Breast epithelium (tissue), 4 donors: ENCODE measurements at regions not wholly inside any gene's neighbourhood (a gene's known extent, or its start where the extent isn't known, plus 50 kb on each side); places are given as distances from the start of the nearest gene placed in this dataset.

ENCODE experiments used
- DNase-seq, 2 donors: peaks; one replicate each; pipeline ENCODE4 v3.0.0-alpha.2; 2019; ENCODE audit warnings: low spot score in 2 of 2
- H3K27ac ChIP-seq, 2 donors: fragments of 200-600 bp; sonication (generic) in 1 of 2; one replicate each; pipeline ENCODE4 v1.5.1; 2016 to 2019; ENCODE audit warnings: mild to moderate bottlenecking in 1 of 2
- H3K27me3 ChIP-seq, 2 donors: fragments of 200-600 bp; sonication (generic) in 1 of 2; one replicate each; pipeline versions ENCODE4 v1.5.1 to v1.6.0; 2017 to 2019; ENCODE audit warnings: control low read depth in 1 of 2, mild to moderate bottlenecking in 1 of 2
- H3K36me3 ChIP-seq: fragments of 200-600 bp; one replicate; pipeline ENCODE4 v1.5.1; 2019
- H3K4me1 ChIP-seq, 2 donors: fragments of 200-600 bp; sonication (generic); one replicate each; pipeline ENCODE4 v1.5.1; 2016 to 2019; ENCODE audit warnings: control low read depth in 1 of 2
- H3K4me3 ChIP-seq, 3 donors: fragments of 200-600 bp; sonication (generic); 1 replicate in 2 of 3; 2 replicates in 1 of 3; pipeline ENCODE4 v1.5.1; 2016 to 2019; ENCODE audit warnings: mild to moderate bottlenecking in 3 of 3, moderate library complexity in 2 of 3
- H3K9me3 ChIP-seq, 2 donors: fragments of 200-600 bp; sonication (generic) in 1 of 2; one replicate each; pipeline ENCODE4 v1.5.1; 2016 to 2019; ENCODE audit warnings: control low read depth in 1 of 2
- CTCF ChIP-seq, 3 donors: fragments of 450-650 bp; IDR thresholded peaks; one replicate each; pipeline ENCODE4 v1.5.1; 2016 to 2017; ENCODE audit warnings: antibody characterized with exemption in 3 of 3, mild to moderate bottlenecking in 3 of 3, moderate library complexity in 3 of 3
- POLR2A ChIP-seq: fragments of 450-650 bp; IDR thresholded peaks from one replicate; pipeline ENCODE4 v1.6.1; 2016; ENCODE audit warnings: antibody characterized with exemption, mild to moderate bottlenecking, moderate library complexity
- POLR2AphosphoS5 ChIP-seq, 3 donors: sonication (generic); formaldehyde crosslinking; IDR thresholded peaks; one replicate each; pipeline ENCODE4 v1.6.1; 2017; ENCODE audit warnings: antibody characterized with exemption in 3 of 3
- intact Hi-C: fragments of 100-400 bp; cut with DNase I; formaldehyde crosslinking; loops from one replicate; pipeline ENCODE4 v1.15.1; 2023; ENCODE audit warnings: low total_unique reads

- H3K4me1 ChIP-seq = no peaks in the 10 kb centered on the region
Measured at GRCh38 chr4:161097821-161098220, 1066.0 kb downstream of the FSTL5 start.

GRCh38 chr4:161061046-161061445, 1102.8 kb downstream of the FSTL5 start:
- no peak for DNase-seq
- Histone ChIP-seq H3K9me3 (no peaks in the 10 kb centered on the region), H3K27ac (no peak overlapping the region), H3K27me3 (no peaks in the 10 kb centered on the region), H3K4me3 (no peak overlapping the region), H3K36me3 (no peaks in the 10 kb centered on the region), H3K4me1 (no peaks in the 10 kb centered on the region)
- intact Hi-C loops = no loop called here
- TF ChIP-seq CTCF (IDR thresholded peaks at IDR 0.05) (no peak), POLR2A (no peak), POLR2AphosphoS5 (IDR thresholded peaks at IDR 0.05) (no peak)

More at GRCh38 chr4:161097821-161098220, 1066.0 kb downstream of the FSTL5 start:
- intact Hi-C loops = no loop called here
- no peaks in the 10 kb centered on the region for H3K9me3 ChIP-seq
- H3K27me3 ChIP-seq = no peaks in the 10 kb centered on the region
- no peaks in the 10 kb centered on the region for H3K36me3 ChIP-seq
- DNase-seq = no peak
- H3K27ac ChIP-seq = no peak overlapping the region
- no peak overlapping the region for H3K4me3 ChIP-seq
- no peak for TF ChIP-seq POLR2AphosphoS5 (IDR thresholded peaks at IDR 0.05)
- TF ChIP-seq POLR2A = no peak
- TF ChIP-seq CTCF (IDR thresholded peaks at IDR 0.05) = no peak
